SK-N-SH (cell line): ENCODE measurements at regions not wholly inside any gene's neighbourhood (a gene's known extent, or its start where the extent isn't known, plus 50 kb on each side); places are given as distances from the start of the nearest gene placed in this dataset.

Experiments used
- CTCF ChIA-PET: fragments of 300-600, 350-600 bp; formaldehyde crosslinking; extraction: SDS; loops from one replicate; lab custom pipeline; 2021; lab: Yijun Ruan, JAX
- POLR2A ChIA-PET: fragments of 350-600 bp; sonication (Branson Sonifier 250); formaldehyde crosslinking; extraction: SDS; loops from one replicate; lab custom pipeline; 2020; ENCODE audit warnings: antibody characterized with exemption, inconsistent platforms; lab: Yijun Ruan, JAX
- DNase-seq: peaks from one replicate; pipeline ENCODE4 v3.0.0; 2012
- H2AFZ ChIP-seq: fragments of 200-600 bp; sonication (generic); 2 replicates; pipeline ENCODE4 v1.8.1; 2016; ENCODE audit warnings: antibody characterized with exemption, mild to moderate bottlenecking, low read depth
- H3F3A ChIP-seq: fragments of 200-600 bp; sonication (generic); replicated peaks from 2 replicates; pipeline ENCODE3; 2016; ENCODE audit warnings: antibody characterized with exemption, mild to moderate bottlenecking; ENCODE audit not compliant: insufficient read depth
- H3K27ac ChIP-seq, 2 experiments: fragments of 200-500 bp in 1 of 2; fragments of 200-600 bp in 1 of 2; sonication (Bioruptor generic) in 1 of 2; sonication (generic), shearing (Covaris generic) in 1 of 2; 2 replicates each; pipeline versions ENCODE4 v1.5.1 to v1.6.1; 2014 to 2016; ENCODE audit warnings: low read depth in 2 of 2, inconsistent platforms in 1 of 2, low read length in 1 of 2, mild to moderate bottlenecking in 1 of 2, mixed read lengths in 1 of 2
- H3K27me3 ChIP-seq: fragments of 200-600 bp; sonication (generic), shearing (Covaris generic); 2 replicates; pipeline ENCODE4 v1.6.1; 2016; ENCODE audit warnings: mixed run types; ENCODE audit not compliant: insufficient read depth
- H3K36me3 ChIP-seq, 2 experiments: fragments of 200-500 bp in 1 of 2; fragments of 200-600 bp in 1 of 2; sonication (Bioruptor generic) in 1 of 2; sonication (generic) in 1 of 2; replicated peaks in 1 of 2; 2 replicates each; pipeline versions ENCODE3 to v1.5.1; 2014 to 2016; ENCODE audit warnings: low read length in 1 of 2, mild to moderate bottlenecking in 1 of 2; ENCODE audit not compliant: insufficient read depth in 2 of 2, control insufficient read depth in 1 of 2
- H3K4me1 ChIP-seq, 2 experiments: fragments of 200-500 bp in 1 of 2; fragments of 200-600 bp in 1 of 2; sonication (Bioruptor generic) in 1 of 2; sonication (generic), shearing (Covaris generic) in 1 of 2; 2 replicates each; pipeline versions ENCODE4 v1.5.1 to v1.6.1; 2014 to 2016; ENCODE audit warnings: low read depth in 1 of 2, low read length in 1 of 2, mixed run types in 1 of 2; ENCODE audit not compliant: insufficient read depth in 2 of 2, control insufficient read depth in 1 of 2
- H3K4me2 ChIP-seq: fragments of 200-600 bp; sonication (generic), shearing (Covaris generic); 2 replicates; pipeline ENCODE4 v1.6.1; 2017; ENCODE audit warnings: mixed run types
- H3K4me3 ChIP-seq, 2 experiments: fragments of 200-500 bp in 1 of 2; fragments of 200-600 bp in 1 of 2; sonication (Bioruptor generic) in 1 of 2; sonication (generic), shearing (Covaris generic) in 1 of 2; 2 replicates each; pipeline versions ENCODE4 v1.5.1 to v1.8.1; 2014 to 2016; ENCODE audit warnings: low read depth in 2 of 2, inconsistent platforms in 1 of 2, low read length in 1 of 2, mild to moderate bottlenecking in 1 of 2, mixed read lengths in 1 of 2, moderate library complexity in 1 of 2
- H3K79me2 ChIP-seq: fragments of 200-600 bp; sonication (generic); 2 replicates; pipeline ENCODE4 v1.8.1; 2017; ENCODE audit warnings: mild to moderate bottlenecking; ENCODE audit not compliant: insufficient read depth
- H3K9ac ChIP-seq: fragments of 200-600 bp; sonication (generic); 2 replicates; pipeline ENCODE4 v1.6.1; 2017; ENCODE audit warnings: mixed run types
- H3K9me2 ChIP-seq: fragments of 200-600 bp; sonication (generic); 2 replicates; pipeline ENCODE4 v1.6.1; 2017; ENCODE audit warnings: mixed run types
- H3K9me3 ChIP-seq: fragments of 200-600 bp; sonication (generic); 2 replicates; pipeline ENCODE4 v1.6.1; 2017; ENCODE audit warnings: mixed run types, mild to moderate bottlenecking, moderate library complexity
- H4K20me1 ChIP-seq: fragments of 200-600 bp; sonication (generic); 2 replicates; pipeline ENCODE4 v1.6.1; 2017; ENCODE audit warnings: mild to moderate bottlenecking, mixed run types; ENCODE audit not compliant: insufficient read depth
- CHD2 ChIP-seq: fragments of 150-350 bp; IDR thresholded peaks from 2 replicates; pipeline ENCODE4 v1.6.1; 2018; ENCODE audit warnings: low read length; ENCODE audit not compliant: partially characterized antibody
- CTCF ChIP-seq: fragments of 200-600 bp; sonication (generic); IDR thresholded peaks from 2 replicates; pipeline ENCODE4 v1.6.1; 2017; ENCODE audit warnings: antibody characterized with exemption, mild to moderate bottlenecking, moderate library complexity
- EP300 ChIP-seq, 2 experiments: IDR thresholded peaks; 2 replicates each; pipeline versions ENCODE4 v1.4.0 to v1.6.1; 2012; ENCODE audit warnings: borderline replicate concordance in 1 of 2, low read depth in 1 of 2, low read length in 1 of 2
- EZH2phosphoT487 ChIP-seq: fragments of 200-600 bp; sonication (generic); IDR thresholded peaks from 2 replicates; pipeline ENCODE4 v1.6.1; 2017; ENCODE audit warnings: low read depth, mixed run types, mild to moderate bottlenecking, antibody characterized with exemption, moderate library complexity, borderline replicate concordance
- FOSL2 ChIP-seq: IDR thresholded peaks from 2 replicates; pipeline ENCODE4 v1.4.0; 2012; ENCODE audit warnings: low read depth, mild to moderate bottlenecking, moderate library complexity, borderline replicate concordance
- GABPA ChIP-seq: IDR thresholded peaks from 2 replicates; pipeline ENCODE4 v1.4.0; 2012; ENCODE audit warnings: low read depth, mild to moderate bottlenecking
- GATA2 ChIP-seq: sonication (generic); formaldehyde crosslinking; IDR thresholded peaks from 2 replicates; pipeline ENCODE4 v1.5.0; 2020; ENCODE audit warnings: mild to moderate bottlenecking, missing genetic modification reagents
- MAX ChIP-seq: IDR thresholded peaks from 2 replicates; pipeline ENCODE4 v1.4.0; 2012; ENCODE audit warnings: low read depth
- MXI1 ChIP-seq: IDR thresholded peaks from 2 replicates; pipeline ENCODE4 v1.6.1; 2012; ENCODE audit warnings: mild to moderate bottlenecking, low read depth, low read length, improper control_type of control experiment
- RAD21 ChIP-seq: IDR thresholded peaks from 2 replicates; pipeline ENCODE4 v1.6.1; 2012; ENCODE audit warnings: mild to moderate bottlenecking, low read length
- RCOR1 ChIP-seq: fragments of 150-350 bp; IDR thresholded peaks from 2 replicates; pipeline ENCODE4 v1.6.1; 2017; ENCODE audit warnings: antibody characterized with exemption, low read length
- RFX5 ChIP-seq: IDR thresholded peaks from 2 replicates; pipeline ENCODE4 v1.6.1; 2012; ENCODE audit warnings: mild to moderate bottlenecking, improper control_type of control experiment, low read length
- SIN3A ChIP-seq: IDR thresholded peaks from 2 replicates; pipeline ENCODE4 v1.6.1; 2012; ENCODE audit warnings: low read depth, mild to moderate bottlenecking, low read length, moderate library complexity, borderline replicate concordance
- TAF1 ChIP-seq: IDR thresholded peaks from 2 replicates; pipeline ENCODE4 v1.6.1; 2012; ENCODE audit warnings: low read depth, mild to moderate bottlenecking, low read length, moderate library complexity, borderline replicate concordance
- TEAD4 ChIP-seq: IDR thresholded peaks from 2 replicates; pipeline ENCODE4 v1.4.0; 2012; ENCODE audit warnings: mild to moderate bottlenecking, borderline replicate concordance; ENCODE audit not compliant: insufficient read depth
- USF2 ChIP-seq: fragments of 150-350 bp; IDR thresholded peaks from 2 replicates; pipeline ENCODE4 v1.6.1; 2017; ENCODE audit warnings: antibody characterized with exemption, low read length, low read depth, borderline replicate concordance
- YY1 ChIP-seq: IDR thresholded peaks from 2 replicates; pipeline ENCODE4 v1.4.0; 2012; ENCODE audit warnings: low read depth, mild to moderate bottlenecking
- WGBS: methylation state at CpG from one replicate; pipeline ENCODE4 v1.1.6; 2017; ENCODE audit warnings: low lambda C conversion rate; 5-methylcytosine and 5-hydroxymethylcytosine counted together

GRCh38 chr15:61624950-61625349 lies 395.8 kb upstream of the RORA start:
- ChIA-PET CTCF (interaction anchor here (1.0 to 2.1 kb wide), 3 partner anchors 12 to 209 kb away, joined by 3 to 7 read pairs (median 3); no protein-coding TSS in a partner anchor), POLR2A (no interaction called here)
- Histone ChIP-seq H3K27me3 (no peaks in the 10 kb centered on the region), H3K4me2 (no peak overlapping the region), H3K27ac (no peak overlapping the region), H3F3A (no peaks in the 10 kb centered on the region), H3K36me3 (no peaks in the 10 kb centered on the region), H3K4me3 (no peak overlapping the region), H3K79me2 (no peaks in the 10 kb centered on the region), H3K9me3 (no peaks in the 10 kb centered on the region), H4K20me1 (no peaks in the 10 kb centered on the region), H2AFZ (no peak overlapping the region), H3K9ac (no peak overlapping the region), H3K9me2 (no peaks in the 10 kb centered on the region), H3K4me1 (no peaks in the 10 kb centered on the region)
- TF ChIP-seq TAF1 (no peak), MAX (no peak), TEAD4 (no peak), RAD21 (no peak), CHD2 (no peak), RFX5 (no peak), RCOR1 (no peak), YY1 (no peak), GABPA (no peak), EZH2phosphoT487 (no peak), CTCF (no peak), EP300 (IDR thresholded peaks at IDR 0.05; ENCODE audit: borderline replicate concordance in 1 of 2, low read depth in 1 of 2, low read length in 1 of 2) (no peak), SIN3A (no peak), FOSL2 (no peak), GATA2 (CRISPR knock-in tag) (no peak), MXI1 (no peak), USF2 (no peak)
- DNase-seq = no peak
- 76% methylated on average over 7 of the region's 7 CpGs for WGBS
